ENCODE measurements at regions not wholly inside any gene's neighbourhood (a gene's known extent, or its start where the extent isn't known, plus 50 kb on each side); places are given as distances from the start of the nearest gene placed in this dataset.

- TF ChIP-seq KDM5A (IDR thresholded peaks at IDR 0.05; ENCODE audit: low read length): no peak
- TF ChIP-seq CTCF (IDR thresholded peaks at IDR 0.05; ENCODE audit: control extremely low read depth in 1 of 3, insufficient read depth in 1 of 3, low read depth in 1 of 3, low read length in 3 of 3): no peak
Observed at GRCh38 chr2:58480141-58480540, 239.0 kb upstream of the FANCL start.
